Trophoblast cell (in vitro differentiated cells and primary cell): ENCODE measurements at regions not wholly inside any gene's neighbourhood (a gene's known extent, or its start where the extent isn't known, plus 50 kb on each side); places are given as distances from the start of the nearest gene placed in this dataset.
A peak's percentile ranks its signal among the peaks of the same experiment; 100 is the strongest.

Source experiments
- DNase-seq, 2 donors: peaks; one replicate each; pipeline ENCODE4 v3.0.0-alpha.2; 2016
- H2AFZ ChIP-seq: 2 replicates; pipeline ENCODE4 v1.6.1; 2013; ENCODE audit warnings: low read length, moderate library complexity, mild to moderate bottlenecking; ENCODE audit not compliant: insufficient read depth, poor library complexity
- H2AK5ac ChIP-seq: 2 replicates; pipeline ENCODE4 v1.6.1; 2013; ENCODE audit warnings: mild to moderate bottlenecking, low read length
- H2BK120ac ChIP-seq: 2 replicates; pipeline ENCODE4 v1.6.1; 2013; ENCODE audit warnings: low read length, mild to moderate bottlenecking, moderate library complexity; ENCODE audit not compliant: insufficient read depth, poor library complexity
- H2BK12ac ChIP-seq: 2 replicates; pipeline ENCODE4 v1.6.1; 2013; ENCODE audit warnings: mild to moderate bottlenecking, low read length, moderate library complexity
- H2BK5ac ChIP-seq: 2 replicates; pipeline ENCODE4 v1.6.1; 2013; ENCODE audit warnings: low read length, low read depth, moderate library complexity, mild to moderate bottlenecking; ENCODE audit not compliant: poor library complexity
- H3K14ac ChIP-seq: 2 replicates; pipeline ENCODE4 v1.6.1; 2013; ENCODE audit warnings: mild to moderate bottlenecking, low read length
- H3K18ac ChIP-seq: 2 replicates; pipeline ENCODE4 v1.6.1; 2013; ENCODE audit warnings: mild to moderate bottlenecking, low read length
- H3K23ac ChIP-seq: 2 replicates; pipeline ENCODE4 v1.6.1; 2013; ENCODE audit warnings: low read length
- H3K27ac ChIP-seq: 2 replicates; pipeline ENCODE4 v1.5.1; 2013; ENCODE audit warnings: low read depth, mild to moderate bottlenecking, inconsistent platforms, low read length, moderate library complexity
- H3K27me3 ChIP-seq: 2 replicates; pipeline ENCODE4 v1.6.1; 2013; ENCODE audit warnings: inconsistent platforms, mild to moderate bottlenecking, low read length, moderate library complexity; ENCODE audit not compliant: insufficient read depth
- H3K36me3 ChIP-seq, 2 experiments: 1 replicate in 1 of 2; 2 replicates in 1 of 2; pipeline ENCODE4 v1.6.1; 2013; ENCODE audit warnings: low read length in 2 of 2, mild to moderate bottlenecking in 2 of 2, moderate library complexity in 1 of 2; ENCODE audit not compliant: insufficient read depth in 2 of 2, control insufficient read depth in 1 of 2
- H3K4ac ChIP-seq: 2 replicates; pipeline ENCODE4 v1.6.1; 2013; ENCODE audit warnings: low read depth, mild to moderate bottlenecking, low read length, moderate library complexity
- H3K4me1 ChIP-seq, 2 experiments: 1 replicate in 1 of 2; 2 replicates in 1 of 2; pipeline ENCODE4 v1.6.1; 2013; ENCODE audit warnings: low read length in 2 of 2, mild to moderate bottlenecking in 2 of 2, moderate library complexity in 1 of 2; ENCODE audit not compliant: insufficient read depth in 2 of 2, control insufficient read depth in 1 of 2
- H3K4me2 ChIP-seq: 2 replicates; pipeline ENCODE4 v1.6.1; 2013; ENCODE audit warnings: inconsistent platforms, mild to moderate bottlenecking, low read length, moderate library complexity
- H3K4me3 ChIP-seq: 2 replicates; pipeline ENCODE4 v1.5.1; 2013; ENCODE audit warnings: mild to moderate bottlenecking, low read depth, low read length, inconsistent platforms
- H3K79me1 ChIP-seq: one replicate; pipeline ENCODE4 v1.6.1; 2013; ENCODE audit warnings: low read length
- H3K79me2 ChIP-seq: 2 replicates; pipeline ENCODE4 v1.6.1; 2013; ENCODE audit warnings: low read length, mild to moderate bottlenecking; ENCODE audit not compliant: control insufficient read depth, insufficient read depth, poor library complexity
- H3K9ac ChIP-seq: 2 replicates; pipeline ENCODE4 v1.6.1; 2013; ENCODE audit warnings: mild to moderate bottlenecking, low read length
- H3K9me3 ChIP-seq: 2 replicates; pipeline ENCODE4 v1.6.1; 2013; ENCODE audit warnings: low read depth, mild to moderate bottlenecking, control low read depth, inconsistent platforms, low read length; ENCODE audit not compliant: insufficient read depth
- H4K12ac ChIP-seq: 2 replicates; pipeline ENCODE4 v1.6.1; 2013; ENCODE audit warnings: low read depth, mild to moderate bottlenecking, low read length, moderate library complexity
- H4K8ac ChIP-seq: 2 replicates; pipeline ENCODE4 v1.6.1; 2013; ENCODE audit warnings: low read depth, mild to moderate bottlenecking, low read length, moderate library complexity
- H4K91ac ChIP-seq: one replicate; pipeline ENCODE4 v1.6.1; 2013; ENCODE audit warnings: low read depth, mild to moderate bottlenecking, low read length, moderate library complexity
- WGBS: extraction: QIAGEN DNeasy Blood & Tissue Kit; methylation state at CpG from one replicate; pipeline ENCODE4 v1.1.7; 2013; ENCODE audit warnings: missing lambda C conversion rate; ENCODE audit not compliant: insufficient read length, insufficient coverage; ENCODE audit errors: extremely low coverage; 5-methylcytosine and 5-hydroxymethylcytosine counted together

- no peaks in the 10 kb centered on the region for H3K36me3 ChIP-seq
- peak overlapping the region; percentile 58 for H4K8ac ChIP-seq
- H3K4me1 ChIP-seq, result peaks cover 10 to 25% of the 10 kb centered on the region in 2 experiments
- H2BK5ac ChIP-seq, result peak overlapping the region; percentile 50
- no peak overlapping the region for H3K4me3 ChIP-seq
- peak overlapping the region; percentile 18 for H3K18ac ChIP-seq
- no peaks in the 10 kb centered on the region for H3K9me3 ChIP-seq
- no peak overlapping the region for H3K4me2 ChIP-seq
- H3K23ac ChIP-seq, result no peak overlapping the region
- H2AK5ac ChIP-seq, result peak overlapping the region; percentile 65
- no peak overlapping the region for H3K4ac ChIP-seq
- peak; percentile 82 to 92 for DNase-seq
- WGBS, result no CpG with 5 or more reads among the region's 7 CpGs
- H3K79me1 ChIP-seq, result peaks cover 15% of the 10 kb centered on the region
- H3K27me3 ChIP-seq, result no peaks in the 10 kb centered on the region
- H3K14ac ChIP-seq, result peak overlapping the region; percentile 66
- no peak overlapping the region for H2AFZ ChIP-seq
- peak overlapping the region; percentile 79 for H4K91ac ChIP-seq
- peak overlapping the region; percentile 90 for H2BK12ac ChIP-seq
- peaks cover 2% of the 10 kb centered on the region for H3K79me2 ChIP-seq
- H3K9ac ChIP-seq, result no peak overlapping the region
- peak overlapping the region; percentile 80 for H2BK120ac ChIP-seq
- H3K27ac ChIP-seq, result peak overlapping the region; percentile 81
- H4K12ac ChIP-seq, result no peak overlapping the region
These were observed 292.9 kb downstream of the FZD1 start for GRCh38 chr7:91556956-91557650.

- H3K27me3 ChIP-seq, result no peaks in the 10 kb centered on the region
- no peak overlapping the region for H2AK5ac ChIP-seq
- WGBS, result no CpG with 5 or more reads among the region's 8 CpGs
These were observed 293.7 kb downstream of the FZD1 start for GRCh38 chr7:91557789-91558404.

GRCh38 chr7:91559947-91560346 is 295.7 kb downstream of the FZD1 start:
- no peak for DNase-seq
- Histone ChIP-seq H3K18ac (no peak overlapping the region), H2BK12ac (no peak overlapping the region), H3K79me2 (peaks cover 2% of the 10 kb centered on the region), H3K9ac (no peak overlapping the region), H3K4me2 (no peak overlapping the region), H3K27me3 (no peaks in the 10 kb centered on the region), H2BK120ac (no peak overlapping the region), H2BK5ac (no peak overlapping the region), H4K8ac (no peak overlapping the region), H3K14ac (no peak overlapping the region), H3K9me3 (no peaks in the 10 kb centered on the region), H2AK5ac (no peak overlapping the region), H3K36me3 (no peaks in the 10 kb centered on the region), H3K4me3 (no peak overlapping the region), H4K91ac (no peak overlapping the region), H3K4me1 (peaks cover 7 to 16% of the 10 kb centered on the region in 2 experiments), H4K12ac (no peak overlapping the region), H3K27ac (no peak overlapping the region), H3K23ac (no peak overlapping the region), H3K79me1 (peaks cover 11% of the 10 kb centered on the region), H2AFZ (no peak overlapping the region), H3K4ac (no peak overlapping the region)
- no CpG with 5 or more reads among the region's 2 CpGs for WGBS

More at GRCh38 chr7:91557789-91558404, 293.7 kb downstream of the FZD1 start:
- DNase-seq, result peak; percentile 88 to 97
- Histone ChIP-seq H3K9ac (no peak overlapping the region), H3K4me1 (peaks cover 7 to 20% of the 10 kb centered on the region in 2 experiments), H2BK12ac (peak overlapping the region; percentile 6), H4K91ac (peak overlapping the region; percentile 45), H3K27ac (peak overlapping the region; percentile 18), H3K79me2 (peaks cover 2% of the 10 kb centered on the region), H3K9me3 (no peaks in the 10 kb centered on the region), H3K14ac (no peak overlapping the region), H3K4me2 (no peak overlapping the region), H3K79me1 (peaks cover 15% of the 10 kb centered on the region), H2AFZ (no peak overlapping the region), H2BK120ac (no peak overlapping the region), H4K12ac (no peak overlapping the region), H3K18ac (no peak overlapping the region), H4K8ac (no peak overlapping the region), H3K23ac (no peak overlapping the region), H2BK5ac (peak overlapping the region; percentile 8), H3K4ac (no peak overlapping the region), H3K36me3 (no peaks in the 10 kb centered on the region), H3K4me3 (no peak overlapping the region)

GRCh38 chr7:91564101-91564500 is 299.9 kb downstream of the FZD1 start:
- Histone ChIP-seq H3K4me1 (peaks cover 0 to 4% of the 10 kb centered on the region in 2 experiments), H3K9ac (no peak overlapping the region), H4K8ac (no peak overlapping the region), H3K23ac (no peak overlapping the region), H2AK5ac (no peak overlapping the region), H3K79me2 (no peaks in the 10 kb centered on the region), H4K12ac (no peak overlapping the region), H2AFZ (no peak overlapping the region), H3K9me3 (no peaks in the 10 kb centered on the region), H2BK12ac (no peak overlapping the region), H3K18ac (no peak overlapping the region), H3K27ac (no peak overlapping the region), H2BK5ac (no peak overlapping the region), H3K14ac (no peak overlapping the region), H2BK120ac (no peak overlapping the region), H3K79me1 (peaks cover 2% of the 10 kb centered on the region), H4K91ac (no peak overlapping the region), H3K27me3 (no peaks in the 10 kb centered on the region), H3K4ac (no peak overlapping the region), H3K4me2 (no peak overlapping the region), H3K4me3 (no peak overlapping the region), H3K36me3 (peaks cover 0 to 2% of the 10 kb centered on the region in 2 experiments)
- DNase-seq, result no peak
- WGBS, result no CpG with 5 or more reads among the region's 1 CpG
